Gastroesophageal sphincter (tissue), 4 donors: ENCODE measurements at regions not wholly inside any gene's neighbourhood (a gene's known extent, or its start where the extent isn't known, plus 50 kb on each side); places are given as distances from the start of the nearest gene placed in this dataset.

Source experiments
- ATAC-seq: fragments of 150-250 bp; one replicate; pipeline ENCODE4 v1.9.1; 2016; ENCODE audit warnings: mild to moderate bottlenecking, moderate library complexity
- H3K27ac ChIP-seq, 4 donors: fragments of 200-600 bp; sonication (generic) in 3 of 4; 1 replicate in 3 of 4; 2 replicates in 1 of 4; pipeline ENCODE4 v1.5.1; 2016 to 2019
- H3K27me3 ChIP-seq: fragments of 200-600 bp; sonication (generic); one replicate; pipeline ENCODE4 v1.5.1; 2019
- H3K36me3 ChIP-seq, 2 donors: fragments of 200-600 bp; sonication (generic); one replicate each; pipeline ENCODE4 v1.5.1; 2019; ENCODE audit warnings: control low read depth in 1 of 2
- H3K4me1 ChIP-seq, 3 donors: fragments of 200-600 bp; sonication (generic); 1 replicate in 2 of 3; 2 replicates in 1 of 3; pipeline ENCODE4 v1.5.1; 2016 to 2019; ENCODE audit warnings: control low read depth in 2 of 3
- H3K4me3 ChIP-seq, 2 donors: fragments of 200-600 bp; sonication (generic); one replicate each; pipeline ENCODE4 v1.5.1; 2019; ENCODE audit warnings: mild to moderate bottlenecking in 1 of 2, moderate library complexity in 1 of 2
- H3K9me3 ChIP-seq, 3 donors: fragments of 200-600 bp; sonication (generic); one replicate each; pipeline ENCODE4 v1.5.1; 2017 to 2019; ENCODE audit warnings: control low read depth in 2 of 3
- CTCF ChIP-seq, 4 experiments: fragments of 200-600 bp in 2 of 4; fragments of 450-650 bp in 2 of 4; sonication (generic) in 1 of 4; IDR thresholded peaks; one replicate each; pipeline ENCODE4 v1.5.1; 2017 to 2019; ENCODE audit warnings: antibody characterized with exemption in 4 of 4, mild to moderate bottlenecking in 2 of 4, moderate library complexity in 2 of 4
- EP300 ChIP-seq: sonication (generic); formaldehyde crosslinking; IDR thresholded peaks from one replicate; pipeline ENCODE4 v1.6.1; 2017; ENCODE audit warnings: antibody characterized with exemption, mild to moderate bottlenecking
- POLR2A ChIP-seq, 2 donors: fragments of 450-650 bp; IDR thresholded peaks; one replicate each; pipeline ENCODE4 v1.6.1; 2017; ENCODE audit warnings: antibody characterized with exemption in 2 of 2, mild to moderate bottlenecking in 2 of 2, moderate library complexity in 1 of 2
- POLR2AphosphoS5 ChIP-seq: sonication (generic); formaldehyde crosslinking; IDR thresholded peaks from one replicate; pipeline ENCODE4 v1.6.1; 2017; ENCODE audit warnings: antibody characterized with exemption
- WGBS, 2 donors: methylation state at CpG; one replicate each; pipeline ENCODE4 v1.1.5; 2018; ENCODE audit warnings: low coverage in 1 of 2; 5-methylcytosine and 5-hydroxymethylcytosine counted together

DNA sequence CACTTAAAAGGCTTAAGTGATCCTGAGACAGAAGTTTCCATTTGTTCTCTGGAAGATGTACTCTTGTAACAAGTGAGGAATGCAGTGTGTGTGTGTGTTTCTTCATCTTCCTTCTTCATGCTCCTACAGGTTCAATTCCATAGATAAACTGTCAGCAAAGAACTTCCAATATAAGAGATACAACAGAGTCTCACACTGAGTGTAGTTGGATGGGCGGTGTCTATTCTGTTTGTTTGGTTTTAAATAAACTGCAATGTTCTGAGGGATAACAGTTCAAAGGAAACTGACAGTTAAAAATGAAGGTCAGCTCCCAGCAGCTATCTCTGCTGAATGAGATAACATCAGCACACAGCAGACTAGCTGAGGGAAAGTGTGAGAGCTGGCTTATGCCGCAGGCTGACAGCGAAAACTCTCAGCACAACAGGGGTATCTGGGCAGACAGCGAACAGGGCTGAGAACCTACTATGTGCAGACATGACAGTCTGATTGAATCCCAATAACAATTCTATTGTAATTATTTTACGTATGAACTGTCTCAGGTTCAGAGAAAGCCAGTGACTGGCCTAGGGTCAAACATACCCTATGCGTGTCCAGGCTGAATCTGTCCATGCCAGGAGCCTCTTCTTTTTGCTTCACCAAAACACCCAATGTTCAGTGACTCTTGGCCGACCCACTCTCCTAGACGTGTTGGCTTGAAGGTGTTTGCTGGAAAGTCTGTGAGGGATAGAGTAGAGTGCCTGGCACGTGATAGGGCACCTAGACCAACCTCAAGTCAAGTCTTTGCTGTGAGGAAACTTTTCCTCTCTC, 201.9 kb upstream of the TRIB2 start:
- TF ChIP-seq EP300 (no peak), POLR2AphosphoS5 (no peak), POLR2A (IDR thresholded peaks at IDR 0.05) (no peak), CTCF (IDR thresholded peaks at IDR 0.05) (no peak)
- WGBS, 2 donors, result 85 to 87% methylated on average over 2 to 9 of the region's 9 CpGs

GRCh38 chr2:12515871-12516270, 200.9 kb upstream of the TRIB2 start:
- no peak for ATAC-seq
- no peaks in the 10 kb centered on the region for H3K9me3 ChIP-seq
- no peaks in the 10 kb centered on the region for H3K36me3 ChIP-seq
- H3K4me1 ChIP-seq, result no peaks in the 10 kb centered on the region
- no peak overlapping the region for H3K4me3 ChIP-seq
- no peaks in the 10 kb centered on the region for H3K27me3 ChIP-seq
- H3K27ac ChIP-seq, result no peak overlapping the region
- TF ChIP-seq EP300 (no peak), CTCF (IDR thresholded peaks at IDR 0.05) (no peak), POLR2A (IDR thresholded peaks at IDR 0.05) (no peak), POLR2AphosphoS5 (no peak)
- WGBS, 2 donors, result 80 to 100% methylated on average over 1 of the region's 1 CpG

More for the DNA sequence above, 201.9 kb upstream of the TRIB2 start:
- H3K27ac ChIP-seq, result no peak overlapping the region
- H3K9me3 ChIP-seq, result no peaks in the 10 kb centered on the region
- no peak for ATAC-seq
- H3K4me1 ChIP-seq, result no peaks in the 10 kb centered on the region
- no peaks in the 10 kb centered on the region for H3K36me3 ChIP-seq
- no peaks in the 10 kb centered on the region for H3K27me3 ChIP-seq
- H3K4me3 ChIP-seq, result no peak overlapping the region

- TF ChIP-seq EP300, result no peak
- TF ChIP-seq CTCF (IDR thresholded peaks at IDR 0.05), result no peak
- no peak for TF ChIP-seq POLR2A (IDR thresholded peaks at IDR 0.05)
- TF ChIP-seq POLR2AphosphoS5, result no peak
- H3K36me3 ChIP-seq, result no peaks in the 10 kb centered on the region
- H3K4me3 ChIP-seq, result no peak overlapping the region
- no peaks in the 10 kb centered on the region for H3K9me3 ChIP-seq
- WGBS, 2 donors, result 29 to 56% methylated on average over 1 of the region's 1 CpG
- H3K27me3 ChIP-seq, result no peaks in the 10 kb centered on the region
- peaks cover 0 to 24% (median 0%) of the 10 kb centered on the region in 3 donors for H3K4me1 ChIP-seq
- no peak overlapping the region for H3K27ac ChIP-seq
- no peak for ATAC-seq
Measured at GRCh38 chr2:12533337-12534005, 183.3 kb upstream of the TRIB2 start.

- no peaks in the 10 kb centered on the region for H3K9me3 ChIP-seq
- H3K27me3 ChIP-seq, result no peaks in the 10 kb centered on the region
- peaks cover 0 to 24% (median 0%) of the 10 kb centered on the region in 3 donors for H3K4me1 ChIP-seq
- no peak for ATAC-seq
- H3K4me3 ChIP-seq, result no peak overlapping the region
- TF ChIP-seq POLR2AphosphoS5 (no peak), EP300 (no peak), POLR2A (IDR thresholded peaks at IDR 0.05) (no peak), CTCF (IDR thresholded peaks at IDR 0.05) (no peak)
- H3K36me3 ChIP-seq, result no peaks in the 10 kb centered on the region
- 22 to 26% methylated on average over 3 of the region's 3 CpGs for WGBS, 2 donors
- no peak overlapping the region for H3K27ac ChIP-seq
Measured at GRCh38 chr2:12534646-12535263, 182.0 kb upstream of the TRIB2 start.
